ENCODE measurements at regions not wholly inside any gene's neighbourhood (a gene's known extent, or its start where the extent isn't known, plus 50 kb on each side); places are given as distances from the start of the nearest gene placed in this dataset.

DNA sequence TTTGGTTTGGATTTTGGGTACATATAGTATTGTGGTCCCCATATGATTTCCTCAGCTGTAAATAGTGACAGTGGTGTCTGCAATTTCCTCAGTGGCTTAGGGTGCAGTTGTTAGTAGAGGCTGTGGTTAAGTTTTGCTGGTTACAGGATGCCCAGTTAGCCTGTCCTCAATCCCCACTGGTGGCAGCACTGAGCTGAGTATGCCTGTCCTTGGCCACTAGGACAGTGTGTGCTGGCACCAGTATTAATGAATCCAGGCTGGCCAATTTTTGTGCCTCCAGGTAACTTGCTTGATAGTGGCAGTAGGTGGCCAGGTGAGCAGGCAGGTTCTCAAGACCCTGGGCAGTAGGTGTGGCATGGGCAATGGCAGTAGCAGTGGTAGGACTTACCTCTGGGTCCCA lies 973.1 kb downstream of the TMEM182 start:
- Mint-ChIP-seq H3K4me1 (no peaks in the 10 kb centered on the region), H3K4me3 (no peak overlapping the region), H3K27ac (no peak overlapping the region), H3K9me3 (peaks cover 12 to 32% (median 19%) of the 10 kb centered on the region in 7 donors), H3K27me3 (ENCODE audit: low read depth in 3 of 3) (no peaks in the 10 kb centered on the region), H3K36me3 (no peaks in the 10 kb centered on the region)
- peaks cover 27 to 36% of the 10 kb centered on the region in 2 donors for H3K9me3 ChIP-seq (replicated peaks in 1 of 2; ENCODE audit: control insufficient read depth in 1 of 2, insufficient read depth in 1 of 2, low read length in 2 of 2)
- no peak overlapping the region for H3K27ac ChIP-seq (ENCODE audit: low read depth in 1 of 2, low read length in 2 of 2)
- no peaks in the 10 kb centered on the region for H3K79me2 ChIP-seq (ENCODE audit: insufficient read depth, low read length)
- no peak overlapping the region for H3K4me2 ChIP-seq (replicated peaks; ENCODE audit: extremely low read depth, low read length, poor library complexity, severe bottlenecking)
- TF ChIP-seq, protein P1, sequence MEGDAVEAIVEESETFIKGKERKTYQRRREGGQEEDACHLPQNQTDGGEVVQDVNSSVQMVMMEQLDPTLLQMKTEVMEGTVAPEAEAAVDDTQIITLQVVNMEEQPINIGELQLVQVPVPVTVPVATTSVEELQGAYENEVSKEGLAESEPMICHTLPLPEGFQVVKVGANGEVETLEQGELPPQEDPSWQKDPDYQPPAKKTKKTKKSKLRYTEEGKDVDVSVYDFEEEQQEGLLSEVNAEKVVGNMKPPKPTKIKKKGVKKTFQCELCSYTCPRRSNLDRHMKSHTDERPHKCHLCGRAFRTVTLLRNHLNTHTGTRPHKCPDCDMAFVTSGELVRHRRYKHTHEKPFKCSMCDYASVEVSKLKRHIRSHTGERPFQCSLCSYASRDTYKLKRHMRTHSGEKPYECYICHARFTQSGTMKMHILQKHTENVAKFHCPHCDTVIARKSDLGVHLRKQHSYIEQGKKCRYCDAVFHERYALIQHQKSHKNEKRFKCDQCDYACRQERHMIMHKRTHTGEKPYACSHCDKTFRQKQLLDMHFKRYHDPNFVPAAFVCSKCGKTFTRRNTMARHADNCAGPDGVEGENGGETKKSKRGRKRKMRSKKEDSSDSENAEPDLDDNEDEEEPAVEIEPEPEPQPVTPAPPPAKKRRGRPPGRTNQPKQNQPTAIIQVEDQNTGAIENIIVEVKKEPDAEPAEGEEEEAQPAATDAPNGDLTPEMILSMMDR (IDR thresholded peaks at IDR 0.05) = no peak
- H3K36me3 ChIP-seq (replicated peaks in 1 of 2; ENCODE audit: control insufficient read depth in 1 of 2, insufficient read depth in 2 of 2, low read length in 2 of 2) = no peaks in the 10 kb centered on the region
- intact Hi-C loops (cut with micrococcal nuclease) = no loop called here
- no peak overlapping the region for H3K9ac ChIP-seq (ENCODE audit: insufficient read depth, low read length, poor library complexity, severe bottlenecking)
- no peak for DNase-seq
- H3K27me3 ChIP-seq (ENCODE audit: control insufficient read depth in 2 of 2, insufficient read depth in 2 of 2, low read length in 2 of 2) = no peaks in the 10 kb centered on the region
- H3K4me3 ChIP-seq (replicated peaks in 1 of 3; ENCODE audit: low read depth in 2 of 3, low read length in 3 of 3) = no peak overlapping the region
- H2AFZ ChIP-seq (ENCODE audit: insufficient read depth, low read depth, low read length, poor library complexity, severe bottlenecking) = no peak overlapping the region
- H4K20me1 ChIP-seq (ENCODE audit: insufficient read depth, low read length) = no peaks in the 10 kb centered on the region
- no peaks in the 10 kb centered on the region for H3K4me1 ChIP-seq (ENCODE audit: control insufficient read depth in 1 of 2, insufficient read depth in 2 of 2, low read length in 2 of 2)

- no CpG with 5 or more reads among the region's 3 CpGs for WGBS (ENCODE audit: insufficient coverage)
Measured at GRCh38 chr2:103738108-103738507, 976.3 kb downstream of the TMEM182 start.

More at GRCh38 chr2:103738108-103738507, 976.3 kb downstream of the TMEM182 start:
- H3K4me3 Mint-ChIP-seq = no peak overlapping the region
- H3K27ac Mint-ChIP-seq = no peak overlapping the region
- Histone ChIP-seq H2AFZ (ENCODE audit: insufficient read depth, low read depth, low read length, poor library complexity, severe bottlenecking) (no peak overlapping the region), H4K20me1 (ENCODE audit: insufficient read depth, low read length) (no peaks in the 10 kb centered on the region), H3K4me2 (replicated peaks; ENCODE audit: extremely low read depth, low read length, poor library complexity, severe bottlenecking) (no peak overlapping the region), H3K4me1 (ENCODE audit: control insufficient read depth in 1 of 2, insufficient read depth in 2 of 2, low read length in 2 of 2) (no peaks in the 10 kb centered on the region), H3K9me3 (replicated peaks in 1 of 2; ENCODE audit: control insufficient read depth in 1 of 2, insufficient read depth in 1 of 2, low read length in 2 of 2) (peaks cover 24 to 28% of the 10 kb centered on the region in 2 donors), H3K9ac (ENCODE audit: insufficient read depth, low read length, poor library complexity, severe bottlenecking) (no peak overlapping the region), H3K79me2 (ENCODE audit: insufficient read depth, low read length) (no peaks in the 10 kb centered on the region), H3K27me3 (ENCODE audit: control insufficient read depth in 2 of 2, insufficient read depth in 2 of 2, low read length in 2 of 2) (no peaks in the 10 kb centered on the region), H3K27ac (ENCODE audit: low read depth in 1 of 2, low read length in 2 of 2) (no peak overlapping the region), H3K36me3 (replicated peaks in 1 of 2; ENCODE audit: control insufficient read depth in 1 of 2, insufficient read depth in 2 of 2, low read length in 2 of 2) (no peaks in the 10 kb centered on the region), H3K4me3 (replicated peaks in 1 of 3; ENCODE audit: low read depth in 2 of 3, low read length in 3 of 3) (no peak overlapping the region)
- intact Hi-C loops (cut with micrococcal nuclease) = no loop called here
- TF ChIP-seq, protein P1 (IDR thresholded peaks at IDR 0.05) = no peak
- H3K9me3 Mint-ChIP-seq = peaks cover 12 to 30% (median 15%) of the 10 kb centered on the region in 7 donors
- no peak for DNase-seq
- no peaks in the 10 kb centered on the region for H3K27me3 Mint-ChIP-seq (ENCODE audit: low read depth in 3 of 3)
- no peaks in the 10 kb centered on the region for H3K36me3 Mint-ChIP-seq
- no peaks in the 10 kb centered on the region for H3K4me1 Mint-ChIP-seq
